IPS-15b (cell line): ENCODE measurements at regions not wholly inside any gene's neighbourhood (a gene's known extent, or its start where the extent isn't known, plus 50 kb on each side); places are given as distances from the start of the nearest gene placed in this dataset.
"Not testable (repeated sequence)": the region's sequence is repeated elsewhere in the genome, so short reads cannot be mapped to it uniquely, and the experiment has no call there.

Source experiments
- H3K27me3 ChIP-seq: one replicate; pipeline ENCODE4 v1.6.1; 2013; ENCODE audit warnings: low read length; ENCODE audit not compliant: control insufficient read depth, insufficient read depth
- H3K36me3 ChIP-seq: one replicate; pipeline ENCODE4 v1.6.1; 2013; ENCODE audit warnings: low read length; ENCODE audit not compliant: control insufficient read depth, insufficient read depth
- H3K4me1 ChIP-seq: one replicate; pipeline ENCODE4 v1.6.1; 2013; ENCODE audit warnings: mild to moderate bottlenecking, low read length; ENCODE audit not compliant: control insufficient read depth, insufficient read depth
- H3K4me3 ChIP-seq: one replicate; pipeline ENCODE4 v1.5.1; 2013; ENCODE audit warnings: low read depth, low read length
- H3K9ac ChIP-seq: one replicate; pipeline ENCODE4 v1.6.1; 2013; ENCODE audit warnings: low read depth, mild to moderate bottlenecking, low read length
- H3K9me3 ChIP-seq: one replicate; pipeline ENCODE4 v1.6.1; 2013; ENCODE audit warnings: mild to moderate bottlenecking, low read length; ENCODE audit not compliant: control insufficient read depth, insufficient read depth

- H3K27me3 ChIP-seq, H3K9ac ChIP-seq, H3K4me3 ChIP-seq, H3K36me3 ChIP-seq, H3K9me3 ChIP-seq, H3K4me1 ChIP-seq: not testable (repeated sequence)
Observed at GRCh38 chr5:125999271-126000030, 423.8 kb upstream of the GRAMD2B start.

DNA sequence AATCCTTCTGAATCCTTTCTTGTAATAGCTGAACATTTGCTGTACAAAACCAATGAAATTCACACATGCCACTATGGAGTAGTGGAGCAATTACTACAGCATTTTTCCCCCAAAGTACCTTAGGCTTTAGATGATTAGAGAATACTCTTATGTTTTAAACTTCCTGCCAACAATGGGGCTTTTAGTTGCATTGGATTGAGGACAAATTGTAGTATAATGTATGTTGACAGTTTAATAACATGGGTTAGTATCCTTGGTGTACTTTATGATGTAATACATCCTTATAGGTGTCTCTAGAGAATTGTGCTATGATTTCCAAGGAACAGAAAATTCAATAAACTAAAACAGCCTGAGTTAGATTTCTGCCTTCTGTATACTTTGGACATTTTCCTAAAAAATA lies 422.7 kb upstream of the GRAMD2B start:
- Histone ChIP-seq H3K9me3 (no peaks in the 10 kb centered on the region), H3K36me3 (no peaks in the 10 kb centered on the region), H3K9ac (no peak overlapping the region), H3K4me1 (no peaks in the 10 kb centered on the region), H3K4me3 (no peak overlapping the region), H3K27me3 (no peaks in the 10 kb centered on the region)

DNA sequence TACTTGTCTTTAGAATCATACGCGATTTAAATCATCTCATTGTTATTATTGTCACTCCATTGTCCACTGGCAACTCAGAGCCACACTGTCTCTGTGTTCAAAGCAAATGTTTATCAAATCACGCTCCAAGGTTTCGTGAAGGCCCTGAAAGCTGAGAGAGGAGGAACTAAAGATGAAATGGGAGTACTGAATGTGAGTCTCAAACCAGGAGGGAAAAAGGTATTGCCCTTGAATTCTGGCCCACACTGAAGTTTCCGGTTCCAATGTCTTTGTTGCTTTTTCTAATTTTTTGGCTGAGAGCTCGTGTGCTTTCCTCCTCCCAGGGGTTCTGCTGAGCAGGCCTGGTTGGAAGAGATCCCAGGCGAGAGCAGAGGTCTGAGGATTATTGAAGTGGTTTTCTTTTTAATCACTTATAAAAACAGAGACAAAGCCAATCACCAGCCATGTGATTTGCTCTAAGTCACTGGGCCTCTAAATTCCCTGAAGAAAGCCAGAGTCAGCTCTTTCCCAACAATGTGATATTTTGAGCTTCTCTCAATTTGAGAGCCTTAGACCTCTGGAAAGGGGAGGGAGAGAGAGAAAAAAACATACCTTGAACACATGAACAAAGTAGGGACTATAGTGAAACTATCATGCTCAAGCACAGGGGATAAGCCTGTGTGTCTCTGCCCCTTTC lies 420.8 kb upstream of the GRAMD2B start:
- no peak overlapping the region for H3K4me3 ChIP-seq
- no peak overlapping the region for H3K9ac ChIP-seq
- H3K4me1 ChIP-seq: no peaks in the 10 kb centered on the region
- no peaks in the 10 kb centered on the region for H3K27me3 ChIP-seq
- H3K9me3 ChIP-seq: no peaks in the 10 kb centered on the region
- no peaks in the 10 kb centered on the region for H3K36me3 ChIP-seq

DNA sequence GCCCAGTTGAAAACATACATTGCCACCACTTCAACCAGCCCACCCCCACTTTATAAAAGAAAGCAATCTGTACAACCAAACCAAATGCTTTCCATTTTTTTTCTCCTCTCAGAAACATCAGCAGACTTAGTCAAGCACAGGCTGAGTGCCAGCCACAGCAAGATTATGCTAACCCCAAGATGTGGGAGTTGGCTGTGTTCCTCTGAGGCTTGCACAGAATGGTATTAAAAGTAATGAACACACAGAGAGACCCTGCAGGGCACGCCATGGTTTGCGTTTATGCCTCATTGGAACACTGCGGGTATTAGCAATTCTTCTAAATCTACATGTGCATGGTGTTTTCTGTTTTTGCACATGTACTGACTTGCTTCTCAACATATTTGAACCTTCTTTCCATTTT lies 419.9 kb upstream of the GRAMD2B start:
- no peaks in the 10 kb centered on the region for H3K36me3 ChIP-seq
- H3K4me3 ChIP-seq: no peak overlapping the region
- no peaks in the 10 kb centered on the region for H3K27me3 ChIP-seq
- no peaks in the 10 kb centered on the region for H3K4me1 ChIP-seq
- H3K9ac ChIP-seq: no peak overlapping the region
- no peaks in the 10 kb centered on the region for H3K9me3 ChIP-seq

DNA sequence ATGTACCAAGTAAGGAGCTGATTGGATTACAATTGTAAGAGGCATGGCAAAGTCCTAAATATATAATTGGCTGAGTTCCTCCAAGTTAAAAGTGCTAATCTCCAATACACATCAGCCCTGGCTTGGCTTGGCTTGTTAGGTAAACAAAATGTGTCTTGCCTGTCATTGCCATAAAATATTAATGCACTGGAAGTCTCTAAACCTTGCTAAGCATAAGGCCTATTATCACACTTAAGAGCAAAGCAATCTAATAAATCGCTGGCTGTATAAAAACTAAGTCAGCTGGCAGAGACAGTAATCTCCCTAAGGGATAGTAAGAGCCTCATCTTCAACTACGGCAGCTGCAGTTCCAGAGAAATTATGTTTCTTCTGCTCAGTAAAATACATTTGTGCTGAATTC lies 418.6 kb upstream of the GRAMD2B start:
- Histone ChIP-seq H3K9ac (no peak overlapping the region), H3K4me1 (no peaks in the 10 kb centered on the region), H3K9me3 (no peaks in the 10 kb centered on the region), H3K36me3 (no peaks in the 10 kb centered on the region), H3K4me3 (no peak overlapping the region), H3K27me3 (no peaks in the 10 kb centered on the region)

DNA sequence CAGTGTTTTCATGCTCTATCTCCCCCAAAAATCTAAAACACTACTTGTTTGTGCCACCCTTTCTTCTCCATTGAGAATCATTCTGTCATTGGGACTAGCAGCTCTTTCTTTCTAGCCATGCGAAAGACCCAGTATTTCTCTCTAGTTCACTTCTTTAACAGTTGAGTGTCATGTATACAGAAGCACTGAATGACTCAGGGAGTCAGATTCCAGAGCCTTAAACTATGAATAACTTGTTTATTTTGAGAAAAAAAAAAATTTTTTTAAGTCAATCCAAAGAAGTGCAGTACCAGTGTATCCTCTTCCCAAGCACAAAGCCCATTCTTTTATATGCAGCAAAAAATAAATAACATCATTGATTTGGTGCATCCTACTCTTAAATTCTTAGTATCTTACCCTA lies 415.4 kb upstream of the GRAMD2B start:
- H3K9me3 ChIP-seq: no peaks in the 10 kb centered on the region
- no peak overlapping the region for H3K4me3 ChIP-seq
- no peaks in the 10 kb centered on the region for H3K27me3 ChIP-seq
- H3K36me3 ChIP-seq: no peaks in the 10 kb centered on the region
- no peak overlapping the region for H3K9ac ChIP-seq
- no peaks in the 10 kb centered on the region for H3K4me1 ChIP-seq

GRCh38 chr5:126009566-126009965 lies 413.6 kb upstream of the GRAMD2B start:
- no peaks in the 10 kb centered on the region for H3K4me1 ChIP-seq
- H3K9ac ChIP-seq: no peak overlapping the region
- H3K4me3 ChIP-seq: no peak overlapping the region
- no peaks in the 10 kb centered on the region for H3K36me3 ChIP-seq
- H3K9me3 ChIP-seq: no peaks in the 10 kb centered on the region
- no peaks in the 10 kb centered on the region for H3K27me3 ChIP-seq

DNA sequence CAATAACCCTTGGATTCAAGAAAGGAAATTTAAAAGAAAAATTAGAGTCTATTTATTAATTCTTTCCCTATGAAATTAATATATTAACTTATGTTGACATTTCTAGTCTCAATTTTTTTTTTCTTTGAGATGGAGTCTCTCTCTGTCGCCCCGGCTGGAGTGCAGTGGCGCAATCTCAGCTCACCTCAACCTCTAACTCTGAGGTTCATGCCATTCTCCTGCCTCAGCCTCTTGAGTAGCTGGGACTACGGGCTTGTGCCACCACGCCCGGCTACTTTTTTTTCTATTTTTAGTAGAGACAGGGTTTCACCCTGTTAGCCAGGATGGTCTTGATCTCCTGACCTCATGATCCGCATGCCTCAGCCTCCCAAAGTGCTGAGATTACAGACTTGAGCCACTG lies 411.7 kb upstream of the GRAMD2B start:
- H3K9ac ChIP-seq, H3K4me3 ChIP-seq, H3K9me3 ChIP-seq, H3K27me3 ChIP-seq, H3K36me3 ChIP-seq, H3K4me1 ChIP-seq: not testable (repeated sequence)

GRCh38 chr5:126014676-126015075 lies 408.5 kb upstream of the GRAMD2B start:
- peaks cover 6% of the 10 kb centered on the region for H3K4me1 ChIP-seq
- H3K9ac ChIP-seq: no peak overlapping the region

DNA sequence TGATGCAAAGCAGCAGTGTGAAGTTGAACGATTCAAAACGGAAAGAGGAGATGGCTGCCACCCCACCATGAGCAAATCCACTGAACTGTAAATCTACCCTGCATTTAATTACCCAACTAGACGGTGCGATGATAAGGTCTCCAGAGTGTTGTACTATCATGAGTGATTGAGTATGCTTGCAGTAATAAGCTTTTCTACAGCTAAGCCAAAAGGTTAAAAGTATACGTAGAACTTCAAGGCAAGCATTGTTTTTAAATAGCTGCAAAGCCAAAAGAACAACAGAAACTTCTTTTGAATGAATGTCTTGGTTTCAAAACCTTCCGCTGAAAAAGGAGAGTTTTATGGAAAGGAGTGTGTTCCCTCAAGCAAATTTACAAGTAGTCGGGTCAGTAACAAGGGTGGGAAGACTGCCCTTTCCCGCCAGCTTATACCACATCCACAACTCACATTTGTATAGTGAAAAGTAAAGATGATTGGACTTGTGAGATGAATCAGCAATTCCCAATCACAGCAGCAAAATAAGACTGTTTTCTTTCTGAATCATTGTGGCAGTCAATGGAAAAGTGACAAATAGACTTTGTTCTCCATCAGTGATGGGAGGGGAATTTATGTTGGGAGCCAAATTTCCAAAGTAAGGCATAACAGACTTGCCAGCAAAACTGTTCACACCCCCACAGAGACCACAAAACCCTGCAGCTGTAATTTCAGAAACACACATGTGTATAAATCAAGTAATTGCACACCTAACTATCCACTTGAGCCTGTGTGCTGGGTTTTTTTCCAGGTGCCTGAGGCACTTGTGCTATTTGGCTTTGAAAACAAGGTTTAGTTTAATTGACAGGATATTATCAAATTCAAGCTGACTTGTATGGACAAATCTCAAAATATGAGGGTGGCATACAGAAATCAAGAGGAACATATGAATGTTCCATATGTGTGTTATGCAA lies 407.7 kb upstream of the GRAMD2B start:
- peaks cover 6% of the 10 kb centered on the region for H3K4me1 ChIP-seq
- no peaks in the 10 kb centered on the region for H3K36me3 ChIP-seq
- H3K27me3 ChIP-seq: no peaks in the 10 kb centered on the region
- no peaks in the 10 kb centered on the region for H3K9me3 ChIP-seq
- no peak overlapping the region for H3K9ac ChIP-seq
- no peak overlapping the region for H3K4me3 ChIP-seq

More at GRCh38 chr5:126014676-126015075, 408.5 kb upstream of the GRAMD2B start:
- Histone ChIP-seq H3K9me3 (no peaks in the 10 kb centered on the region), H3K4me3 (no peak overlapping the region), H3K36me3 (no peaks in the 10 kb centered on the region), H3K27me3 (no peaks in the 10 kb centered on the region)

DNA sequence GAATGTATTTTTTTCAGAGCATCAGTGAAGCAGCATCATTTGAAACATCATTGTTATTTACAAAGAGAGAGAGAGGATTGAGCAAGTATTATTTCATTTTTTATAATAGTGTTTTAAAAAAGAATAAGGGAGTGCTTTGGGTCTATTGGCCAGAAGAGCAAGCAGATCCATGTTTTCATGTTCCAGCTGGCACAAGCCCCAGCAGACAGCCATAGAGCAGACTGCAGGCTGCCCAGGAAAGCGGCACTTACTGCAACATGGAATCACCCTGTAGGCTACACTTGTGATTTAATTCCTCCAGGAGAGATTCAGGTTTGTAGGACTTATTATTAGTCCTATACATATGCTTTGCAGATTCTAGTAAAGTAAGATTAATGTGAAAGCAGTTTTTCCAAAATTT lies 407.0 kb upstream of the GRAMD2B start:
- Histone ChIP-seq H3K9me3 (no peaks in the 10 kb centered on the region), H3K4me1 (peaks cover 6% of the 10 kb centered on the region), H3K36me3 (no peaks in the 10 kb centered on the region), H3K4me3 (no peak overlapping the region), H3K27me3 (no peaks in the 10 kb centered on the region), H3K9ac (no peak overlapping the region)
